HFFc6 (cell line): ENCODE measurements at regions not wholly inside any gene's neighbourhood (a gene's known extent, or its start where the extent isn't known, plus 50 kb on each side); places are given as distances from the start of the nearest gene placed in this dataset.

Experiments
- DNase-seq: peaks from one replicate; pipeline ENCODE4 v3.0.0-alpha.2; 2018
- H3K27ac Mint-ChIP-seq: 2 replicates; pipeline ENCODE4 v1.8.0; 2020; ENCODE audit warnings: mild to moderate bottlenecking, mixed read lengths
- H3K27me3 Mint-ChIP-seq: 2 replicates; pipeline ENCODE4 v1.8.0; 2021; ENCODE audit warnings: mild to moderate bottlenecking, moderate library complexity, mixed read lengths; ENCODE audit not compliant: insufficient read depth
- H3K36me3 Mint-ChIP-seq: 2 replicates; pipeline ENCODE4 v1.8.0; 2021; ENCODE audit warnings: low read depth, mixed read lengths
- H3K4me1 Mint-ChIP-seq: 2 replicates; pipeline ENCODE4 v1.8.0; 2020; ENCODE audit warnings: low read depth, mixed read lengths
- H3K4me3 Mint-ChIP-seq: 2 replicates; pipeline ENCODE4 v1.8.0; 2020; ENCODE audit warnings: mild to moderate bottlenecking, moderate library complexity, mixed read lengths
- H3K9me3 Mint-ChIP-seq: 2 replicates; pipeline ENCODE4 v1.8.0; 2020; ENCODE audit warnings: mild to moderate bottlenecking, mixed read lengths
- CTCF ChIP-seq: fragments of 200-600 bp; sonication (generic); IDR thresholded peaks from 2 replicates; pipeline ENCODE4 v1.5.0; 2021; ENCODE audit warnings: antibody characterized with exemption, mild to moderate bottlenecking

DNA sequence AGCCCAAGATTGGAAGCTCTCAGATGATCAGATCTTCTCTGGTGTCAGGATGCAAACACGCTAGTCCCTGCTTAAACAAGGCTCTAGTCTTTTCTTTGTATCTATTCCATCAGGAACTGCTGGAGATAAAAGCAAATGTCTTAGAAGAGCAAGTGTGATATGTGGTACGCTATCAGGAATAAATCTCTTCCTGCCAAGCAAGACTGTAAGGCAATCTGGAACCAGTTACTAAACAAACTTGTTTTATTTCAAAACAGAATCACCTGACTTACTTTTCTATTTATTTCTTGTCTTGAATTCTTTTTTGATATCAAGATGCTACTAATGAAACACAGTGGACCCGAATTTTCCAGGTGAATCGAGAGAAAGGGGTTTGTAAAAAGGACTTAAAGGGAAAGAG lies 139.9 kb upstream of the ZNF644 start:
- TF ChIP-seq CTCF, result no peak
- DNase-seq, result no peak
- no peak overlapping the region for H3K4me3 Mint-ChIP-seq
- no peaks in the 10 kb centered on the region for H3K36me3 Mint-ChIP-seq
- H3K9me3 Mint-ChIP-seq, result no peaks in the 10 kb centered on the region
- H3K27me3 Mint-ChIP-seq, result peaks cover 18% of the 10 kb centered on the region
- no peak overlapping the region for H3K27ac Mint-ChIP-seq
- H3K4me1 Mint-ChIP-seq, result 0 out of 2 replicates have a peak, but pooled peaks cover 5% of the 10 kb centered on the region

DNA sequence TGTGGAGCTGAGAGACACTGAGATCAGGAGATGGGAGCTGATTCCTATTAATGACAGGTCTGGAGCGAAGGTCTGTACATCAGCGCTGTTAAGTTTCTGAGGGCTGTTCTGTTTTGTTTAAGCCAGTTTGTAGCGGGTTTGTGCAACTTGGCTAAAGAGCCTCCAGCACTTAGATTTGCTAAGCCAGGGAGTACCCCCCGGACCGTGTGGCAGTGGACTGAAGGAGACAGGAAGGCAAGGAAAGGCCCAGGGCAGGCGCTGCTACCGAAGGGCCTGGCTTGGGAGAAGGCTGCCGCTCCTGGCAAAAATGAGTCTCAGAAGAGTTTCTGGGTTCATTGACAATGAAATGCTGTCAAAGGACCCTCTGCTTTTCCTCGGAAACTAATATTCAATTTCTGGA lies 139.3 kb upstream of the ZNF644 start:
- Mint-ChIP-seq H3K27me3 (peaks cover 19% of the 10 kb centered on the region), H3K27ac (no peak overlapping the region), H3K36me3 (no peaks in the 10 kb centered on the region), H3K9me3 (no peaks in the 10 kb centered on the region), H3K4me1 (0 out of 2 replicates have a peak, but pooled peaks cover 5% of the 10 kb centered on the region), H3K4me3 (no peak overlapping the region)
- TF ChIP-seq CTCF, result no peak
- no peak for DNase-seq

DNA sequence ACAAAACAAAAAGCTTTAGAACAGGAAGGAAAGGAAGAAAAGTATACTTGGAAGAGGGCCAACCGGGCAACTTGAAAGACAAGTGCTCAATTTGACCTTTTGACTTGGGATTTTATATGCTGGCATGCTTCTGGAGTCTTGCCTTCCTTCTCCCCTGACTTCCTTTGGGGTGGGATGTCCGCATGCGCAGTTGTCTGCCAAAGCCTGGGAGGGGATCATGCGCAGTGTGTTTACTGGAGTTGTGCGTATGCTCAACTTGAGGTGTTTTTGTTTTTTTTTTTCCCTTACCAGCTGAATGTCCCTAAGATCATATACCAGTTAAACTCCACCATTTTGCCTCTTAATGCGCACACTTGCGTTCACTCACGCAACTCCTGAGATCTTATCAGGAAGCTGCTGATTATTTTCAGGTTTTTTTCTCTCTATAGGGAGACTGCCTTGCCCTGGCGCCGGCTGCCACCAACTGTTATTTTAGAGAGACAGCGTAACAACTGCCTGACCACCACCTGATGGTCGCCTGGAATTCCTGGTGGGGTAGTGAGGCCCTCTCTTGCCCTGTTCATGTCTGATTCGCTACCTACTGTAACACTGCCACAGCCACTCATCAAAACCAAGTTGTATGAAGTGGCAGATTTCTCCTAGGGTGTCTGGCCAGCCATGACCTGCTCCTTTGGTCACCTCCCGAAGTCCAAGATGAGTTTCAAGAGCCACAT lies 138.7 kb upstream of the ZNF644 start:
- DNase-seq, result no peak
- no peaks in the 10 kb centered on the region for H3K36me3 Mint-ChIP-seq
- no peak overlapping the region for H3K27ac Mint-ChIP-seq
- H3K4me1 Mint-ChIP-seq, result 0 out of 2 replicates have a peak, but pooled peaks cover 4% of the 10 kb centered on the region
- H3K9me3 Mint-ChIP-seq, result no peaks in the 10 kb centered on the region
- peaks cover 19% of the 10 kb centered on the region for H3K27me3 Mint-ChIP-seq
- no peak overlapping the region for H3K4me3 Mint-ChIP-seq
- no peak for TF ChIP-seq CTCF

DNA sequence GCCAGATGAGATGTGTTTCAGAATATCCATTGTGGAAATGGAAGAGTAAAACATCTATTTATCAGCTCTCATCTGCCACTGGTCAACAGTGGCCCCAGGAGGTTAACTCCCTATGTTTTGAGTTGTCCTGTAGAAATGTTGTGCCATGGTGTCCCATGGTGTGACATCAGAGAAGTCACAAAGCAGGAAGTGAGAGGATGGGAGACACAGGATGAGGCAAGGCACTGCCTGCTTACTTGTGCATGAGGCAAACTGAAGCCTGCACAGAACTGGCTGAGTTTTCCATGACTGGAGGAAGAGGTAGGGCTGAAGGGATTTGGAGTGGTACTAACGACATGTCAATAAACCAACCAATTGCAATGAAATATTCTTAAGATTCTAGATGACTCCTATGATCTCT lies 131.5 kb upstream of the ZNF644 start:
- Mint-ChIP-seq H3K9me3 (no peaks in the 10 kb centered on the region), H3K27ac (no peak overlapping the region), H3K36me3 (no peaks in the 10 kb centered on the region), H3K4me3 (no peak overlapping the region), H3K27me3 (peaks cover 11% of the 10 kb centered on the region; the same call in 1 of the 2 replicates), H3K4me1 (no peaks in the 10 kb centered on the region)
- TF ChIP-seq CTCF, result no peak
- DNase-seq, result no peak

DNA sequence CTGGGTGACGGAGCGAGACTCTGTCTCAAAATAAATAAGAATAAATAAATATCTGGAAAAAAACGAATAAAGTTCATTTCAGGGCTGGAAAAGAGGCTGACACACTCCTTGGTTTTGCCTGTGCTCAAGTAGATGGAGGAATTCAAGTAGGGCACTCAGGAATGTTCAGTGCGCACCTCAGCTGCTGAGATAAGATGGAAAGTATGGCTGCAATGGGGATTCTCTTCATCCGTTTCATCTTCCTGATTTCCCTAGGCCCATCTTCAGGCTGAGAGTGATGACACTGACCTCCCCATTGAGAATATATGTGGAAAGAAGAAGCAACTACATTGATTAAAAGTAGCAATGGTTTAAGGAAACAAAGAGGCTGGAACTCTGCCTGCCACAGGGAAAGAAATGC lies 130.5 kb upstream of the ZNF644 start:
- Mint-ChIP-seq H3K27ac (no peak overlapping the region), H3K9me3 (no peaks in the 10 kb centered on the region), H3K4me1 (no peaks in the 10 kb centered on the region), H3K4me3 (no peak overlapping the region), H3K27me3 (peaks cover 5% of the 10 kb centered on the region; the same call in 1 of the 2 replicates), H3K36me3 (no peaks in the 10 kb centered on the region)
- DNase-seq, result no peak
- TF ChIP-seq CTCF, result no peak
